Activated CD4-positive, alpha-beta T cell treated with anti-CD3 and anti-CD28 coated beads, Interleukin-2, amount 10 ng/mL, durations not matched to agents 24 days and 14 days (primary cell): ENCODE measurements at regions not wholly inside any gene's neighbourhood (a gene's known extent, or its start where the extent isn't known, plus 50 kb on each side); places are given as distances from the start of the nearest gene placed in this dataset.

Experiments used
- DNase-seq: peaks from one replicate; pipeline ENCODE4 v3.0.0; 2022
- H3K27ac Mint-ChIP-seq: one replicate; pipeline ENCODE4 v1.8.0; 2022; ENCODE audit warnings: mild to moderate bottlenecking, mixed read lengths
- H3K27me3 Mint-ChIP-seq: one replicate; pipeline ENCODE4 v1.8.0; 2022; ENCODE audit warnings: mixed read lengths
- H3K36me3 Mint-ChIP-seq: one replicate; pipeline ENCODE4 v1.8.0; 2022; ENCODE audit warnings: low read depth, mild to moderate bottlenecking, mixed read lengths
- H3K4me1 Mint-ChIP-seq: one replicate; pipeline ENCODE4 v1.8.0; 2021; ENCODE audit warnings: mixed read lengths
- H3K4me3 Mint-ChIP-seq: one replicate; pipeline ENCODE4 v1.8.0; 2022; ENCODE audit warnings: mild to moderate bottlenecking, moderate library complexity, mixed read lengths
- H3K9me3 Mint-ChIP-seq: one replicate; pipeline ENCODE4 v1.8.0; 2021; ENCODE audit warnings: mixed read lengths
- intact Hi-C: fragments of 100-400 bp; cut with micrococcal nuclease; formaldehyde crosslinking; loops from one replicate; pipeline ENCODE4 v1.15.1; 2023

- Mint-ChIP-seq H3K9me3 (no peaks in the 10 kb centered on the region), H3K4me3 (no peak overlapping the region), H3K27me3 (peaks cover 18% of the 10 kb centered on the region), H3K4me1 (no peaks in the 10 kb centered on the region), H3K27ac (no peak overlapping the region), H3K36me3 (no peaks in the 10 kb centered on the region)
- no peak for DNase-seq
- intact Hi-C loops: loop anchor here (5.0 kb wide), 1 partner anchor 638 kb away; no protein-coding TSS in a partner anchor
Measured at GRCh38 chr2:160974803-160975202, 185.4 kb upstream of the TANK start.

- intact Hi-C loops: no loop called here
- no peaks in the 10 kb centered on the region for H3K9me3 Mint-ChIP-seq
Measured at GRCh38 chr2:160976797-160977196, 183.4 kb upstream of the TANK start.

GRCh38 chr2:160977376-160977775 lies 182.9 kb upstream of the TANK start:
- Mint-ChIP-seq H3K27ac (no peak overlapping the region), H3K27me3 (peaks cover 18% of the 10 kb centered on the region), H3K4me1 (no peaks in the 10 kb centered on the region), H3K9me3 (no peaks in the 10 kb centered on the region), H3K4me3 (no peak overlapping the region), H3K36me3 (no peaks in the 10 kb centered on the region)
- intact Hi-C loops: no loop called here
- no peak for DNase-seq

More at GRCh38 chr2:160976797-160977196, 183.4 kb upstream of the TANK start:
- Mint-ChIP-seq H3K27ac (no peak overlapping the region), H3K36me3 (no peaks in the 10 kb centered on the region), H3K4me1 (no peaks in the 10 kb centered on the region), H3K27me3 (peaks cover 18% of the 10 kb centered on the region), H3K4me3 (no peak overlapping the region)
- DNase-seq: no peak

- Mint-ChIP-seq H3K36me3 (no peaks in the 10 kb centered on the region), H3K4me1 (no peaks in the 10 kb centered on the region), H3K27ac (no peak overlapping the region), H3K9me3 (no peaks in the 10 kb centered on the region), H3K27me3 (peaks cover 18% of the 10 kb centered on the region), H3K4me3 (no peak overlapping the region)
- DNase-seq: no peak
- intact Hi-C loops: no loop called here
Measured at GRCh38 chr2:160977854-160978253, 182.4 kb upstream of the TANK start.

GRCh38 chr2:160984426-160985077 lies 175.7 kb upstream of the TANK start:
- Mint-ChIP-seq H3K4me1 (no peaks in the 10 kb centered on the region), H3K4me3 (no peak overlapping the region), H3K27ac (no peak overlapping the region), H3K9me3 (peaks cover 3% of the 10 kb centered on the region), H3K27me3 (peaks cover 23% of the 10 kb centered on the region), H3K36me3 (no peaks in the 10 kb centered on the region)
- no peak for DNase-seq
- intact Hi-C loops: no loop called here

GRCh38 chr2:160989778-160990177 lies 170.4 kb upstream of the TANK start:
- H3K36me3 Mint-ChIP-seq: no peaks in the 10 kb centered on the region
- H3K27me3 Mint-ChIP-seq: peaks cover 12% of the 10 kb centered on the region
- no peak overlapping the region for H3K27ac Mint-ChIP-seq
- intact Hi-C loops: loop anchor here (10.0 kb wide), 2 partner anchors 285 to 635 kb away; no protein-coding TSS in a partner anchor
- H3K4me1 Mint-ChIP-seq: peaks cover 9% of the 10 kb centered on the region
- no peak for DNase-seq
- no peaks in the 10 kb centered on the region for H3K9me3 Mint-ChIP-seq
- no peak overlapping the region for H3K4me3 Mint-ChIP-seq

- Mint-ChIP-seq H3K4me3 (no peak overlapping the region), H3K27ac (no peak overlapping the region), H3K27me3 (peaks cover 8% of the 10 kb centered on the region), H3K9me3 (no peaks in the 10 kb centered on the region), H3K4me1 (peaks cover 9% of the 10 kb centered on the region), H3K36me3 (no peaks in the 10 kb centered on the region)
- no peak for DNase-seq
- intact Hi-C loops: loop anchor here (1.0 to 10.0 kb wide), 5 partner anchors 281 to 883 kb away; no protein-coding TSS in a partner anchor
Measured at GRCh38 chr2:160993654-160994061, 166.6 kb upstream of the TANK start.

GRCh38 chr2:160994141-160995002 lies 165.9 kb upstream of the TANK start:
- Mint-ChIP-seq H3K4me3 (no peak overlapping the region), H3K4me1 (peaks cover 9% of the 10 kb centered on the region), H3K27me3 (peaks cover 4% of the 10 kb centered on the region), H3K9me3 (no peaks in the 10 kb centered on the region), H3K36me3 (no peaks in the 10 kb centered on the region), H3K27ac (no peak overlapping the region)
- intact Hi-C loops: loop anchor here (1.0 to 10.0 kb wide), 5 partner anchors 280 to 884 kb away; no protein-coding TSS in a partner anchor
- peak; percentile 93 for DNase-seq

- Mint-ChIP-seq H3K9me3 (no peaks in the 10 kb centered on the region), H3K36me3 (no peaks in the 10 kb centered on the region), H3K4me3 (no peak overlapping the region), H3K4me1 (peaks cover 9% of the 10 kb centered on the region), H3K27ac (no peak overlapping the region), H3K27me3 (peaks cover 2% of the 10 kb centered on the region)
- intact Hi-C loops: loop anchor here (10.0 kb wide), 2 partner anchors 278 to 642 kb away; no protein-coding TSS in a partner anchor
- no peak for DNase-seq
Measured at GRCh38 chr2:160996584-160996983, 163.6 kb upstream of the TANK start.

- no peak overlapping the region for H3K4me3 Mint-ChIP-seq
- H3K27me3 Mint-ChIP-seq: peaks cover 13% of the 10 kb centered on the region
- H3K9me3 Mint-ChIP-seq: peaks cover 4% of the 10 kb centered on the region
- H3K36me3 Mint-ChIP-seq: no peaks in the 10 kb centered on the region
- no peak for DNase-seq
- H3K4me1 Mint-ChIP-seq: peaks cover 2% of the 10 kb centered on the region
- intact Hi-C loops: no loop called here
- no peak overlapping the region for H3K27ac Mint-ChIP-seq
Measured at GRCh38 chr2:161004379-161004778, 155.8 kb upstream of the TANK start.

GRCh38 chr2:161005170-161005569 lies 155.1 kb upstream of the TANK start:
- intact Hi-C loops: no loop called here
- no peak overlapping the region for H3K4me3 Mint-ChIP-seq
- peaks cover 4% of the 10 kb centered on the region for H3K9me3 Mint-ChIP-seq
- no peak overlapping the region for H3K27ac Mint-ChIP-seq
- H3K27me3 Mint-ChIP-seq: peaks cover 13% of the 10 kb centered on the region
- peaks cover 2% of the 10 kb centered on the region for H3K4me1 Mint-ChIP-seq
- no peaks in the 10 kb centered on the region for H3K36me3 Mint-ChIP-seq
- DNase-seq: no peak

GRCh38 chr2:161008311-161008710 lies 151.9 kb upstream of the TANK start:
- Mint-ChIP-seq H3K9me3 (peaks cover 10% of the 10 kb centered on the region), H3K27me3 (peaks cover 21% of the 10 kb centered on the region), H3K4me3 (no peak overlapping the region), H3K4me1 (peaks cover 2% of the 10 kb centered on the region), H3K36me3 (no peaks in the 10 kb centered on the region), H3K27ac (no peak overlapping the region)
- DNase-seq: no peak
- intact Hi-C loops: no loop called here

GRCh38 chr2:161010503-161011015 lies 149.7 kb upstream of the TANK start:
- no peak for DNase-seq
- Mint-ChIP-seq H3K9me3 (peaks cover 23% of the 10 kb centered on the region), H3K4me1 (no peaks in the 10 kb centered on the region), H3K27me3 (peaks cover 21% of the 10 kb centered on the region), H3K36me3 (no peaks in the 10 kb centered on the region), H3K27ac (no peak overlapping the region), H3K4me3 (no peak overlapping the region)
- intact Hi-C loops: no loop called here
